Transverse colon (tissue), 4 donors: ENCODE measurements at regions not wholly inside any gene's neighbourhood (a gene's known extent, or its start where the extent isn't known, plus 50 kb on each side); places are given as distances from the start of the nearest gene placed in this dataset.
"Not testable (repeated sequence)": the region's sequence is repeated elsewhere in the genome, so short reads cannot be mapped to it uniquely, and the experiment has no call there.

ENCODE experiments used
- DNase-seq: peaks from one replicate; pipeline ENCODE4 v3.0.0-alpha.2; 2019
- H3K27ac ChIP-seq, 4 donors: fragments of 200-600 bp; sonication (generic); 2 replicates each; pipeline ENCODE4 v1.5.1; 2016 to 2018; ENCODE audit warnings: inconsistent platforms in 4 of 4
- H3K27me3 ChIP-seq: fragments of 200-600 bp; sonication (generic); 2 replicates; pipeline ENCODE4 v1.5.1; 2017; ENCODE audit warnings: inconsistent platforms
- H3K36me3 ChIP-seq, 4 donors: fragments of 200-600 bp; sonication (generic); 2 replicates each; pipeline ENCODE4 v1.5.1; 2017 to 2019; ENCODE audit warnings: inconsistent platforms in 4 of 4
- H3K4me1 ChIP-seq, 4 donors: fragments of 200-600 bp; sonication (generic); 2 replicates each; pipeline ENCODE4 v1.5.1; 2017 to 2020; ENCODE audit warnings: inconsistent platforms in 4 of 4
- H3K4me3 ChIP-seq, 4 donors: fragments of 200-600 bp; sonication (generic); 1 replicate in 1 of 4; 2 replicates in 3 of 4; pipeline versions ENCODE4 v1.5.1 to v1.6.1; 2017 to 2019; ENCODE audit warnings: inconsistent platforms in 4 of 4
- H3K9me3 ChIP-seq, 2 donors: fragments of 200-600 bp; sonication (generic); 2 replicates each; pipeline ENCODE4 v1.5.1; 2017 to 2019; ENCODE audit warnings: inconsistent platforms in 2 of 2
- CTCF ChIP-seq, 5 experiments: fragments of 200-600 bp in 3 of 5; fragments of 450-650 bp in 2 of 5; sonication (generic) in 3 of 5; IDR thresholded peaks; 1 replicate in 2 of 5; 2 replicates in 3 of 5; pipeline ENCODE4 v1.5.1; 2016 to 2017; ENCODE audit warnings: antibody characterized with exemption in 5 of 5, inconsistent platforms in 3 of 5, mild to moderate bottlenecking in 2 of 5, moderate library complexity in 1 of 5
- EP300 ChIP-seq: sonication (generic); formaldehyde crosslinking; IDR thresholded peaks from one replicate; pipeline ENCODE4 v1.6.1; 2017; ENCODE audit warnings: antibody characterized with exemption, low read depth
- POLR2A ChIP-seq: fragments of 450-650 bp; IDR thresholded peaks from one replicate; pipeline ENCODE4 v1.6.1; 2016; ENCODE audit warnings: antibody characterized with exemption, mild to moderate bottlenecking, moderate library complexity
- POLR2AphosphoS5 ChIP-seq, 3 donors: sonication (generic); formaldehyde crosslinking; IDR thresholded peaks; one replicate each; pipeline ENCODE4 v1.6.1; 2016; ENCODE audit warnings: antibody characterized with exemption in 3 of 3
- WGBS, 2 donors: methylation state at CpG; one replicate each; pipeline ENCODE4 v1.1.5; 2018; ENCODE audit warnings: low coverage in 1 of 2; 5-methylcytosine and 5-hydroxymethylcytosine counted together
- in situ Hi-C, 4 donors: fragments of 200-750 bp; cut with MboI; loops; one replicate each; pipeline versions ENCODE4 v1.15.0 to v1.15.1; 2017; ENCODE audit warnings: low sequenced_read_pairs in 3 of 4, low pct_ligation_motif_present in 1 of 4, low pct_unique_long_range_greater_than_20kb in 1 of 4
- intact Hi-C: fragments of 100-400 bp; cut with DNase I; formaldehyde crosslinking; loops from one replicate; pipeline ENCODE4 v1.15.1; 2023; ENCODE audit warnings: low total_unique reads

GRCh38 chr6:16042751-16043150 lies 86.1 kb upstream of the MYLIP start:
- in situ Hi-C loops, result no loop called here
- no peak overlapping the region for H3K4me3 ChIP-seq
- no peaks in the 10 kb centered on the region for H3K36me3 ChIP-seq
- no peak for DNase-seq
- no peak overlapping the region for H3K27ac ChIP-seq
- no peaks in the 10 kb centered on the region for H3K9me3 ChIP-seq
- WGBS, 2 donors, result 81 to 85% methylated on average over 3 of the region's 3 CpGs
- H3K27me3 ChIP-seq, result no peaks in the 10 kb centered on the region
- TF ChIP-seq EP300 (no peak), CTCF (IDR thresholded peaks at IDR 0.05) (no peak), POLR2A (no peak), POLR2AphosphoS5 (IDR thresholded peaks at IDR 0.05) (no peak)
- intact Hi-C loops, result loop anchor here (10.0 kb wide), 1 partner anchor 1568 kb away; no protein-coding TSS in a partner anchor
- no peaks in the 10 kb centered on the region for H3K4me1 ChIP-seq

GRCh38 chr6:16041327-16041726 lies 87.6 kb upstream of the MYLIP start:
- TF ChIP-seq CTCF (IDR thresholded peaks at IDR 0.05), result no peak
- no peak for TF ChIP-seq POLR2AphosphoS5 (IDR thresholded peaks at IDR 0.05)
- no peak for TF ChIP-seq POLR2A
- TF ChIP-seq EP300, result no peak
- Histone ChIP-seq H3K36me3 (no peaks in the 10 kb centered on the region), H3K9me3 (no peaks in the 10 kb centered on the region), H3K27me3 (no peaks in the 10 kb centered on the region), H3K27ac (no peak overlapping the region), H3K4me1 (no peaks in the 10 kb centered on the region), H3K4me3 (no peak overlapping the region)
- DNase-seq, result no peak
- intact Hi-C loops, result loop anchor here (10.0 kb wide), 1 partner anchor 1567 kb away; no protein-coding TSS in a partner anchor
- 68 to 74% methylated on average over 2 of the region's 2 CpGs for WGBS, 2 donors
- in situ Hi-C loops, result no loop called here

GRCh38 chr6:16040628-16040974 lies 88.3 kb upstream of the MYLIP start:
- Histone ChIP-seq H3K9me3 (no peaks in the 10 kb centered on the region), H3K4me3 (no peak overlapping the region), H3K4me1 (no peaks in the 10 kb centered on the region), H3K27me3 (no peaks in the 10 kb centered on the region), H3K36me3 (no peaks in the 10 kb centered on the region), H3K27ac (no peak overlapping the region)
- intact Hi-C loops (loop anchor here (10.0 kb wide), 1 partner anchor 1566 kb away; no protein-coding TSS in a partner anchor), in situ Hi-C loops (no loop called here)
- 93 to 100% methylated on average over 3 to 15 of the region's 15 CpGs for WGBS, 2 donors
- DNase-seq, result no peak
- no peak for TF ChIP-seq POLR2A
- no peak for TF ChIP-seq POLR2AphosphoS5 (IDR thresholded peaks at IDR 0.05)
- TF ChIP-seq EP300, result no peak
- no peak for TF ChIP-seq CTCF (IDR thresholded peaks at IDR 0.05)

- DNase-seq, H3K27ac ChIP-seq, H3K4me1 ChIP-seq, H3K27me3 ChIP-seq, H3K9me3 ChIP-seq, H3K4me3 ChIP-seq, H3K36me3 ChIP-seq, in situ Hi-C loops: not testable (repeated sequence)
- intact Hi-C loops, result loop anchor here (10.0 kb wide), 1 partner anchor 1565 kb away; no protein-coding TSS in a partner anchor
- WGBS, 2 donors, result 98% methylated on average over 16 of the region's 17 CpGs; no CpG with 5 or more reads in 1 of the 2 donors
Observed at GRCh38 chr6:16039892-16040627, 88.8 kb upstream of the MYLIP start.

- no peak for DNase-seq
- 54 to 63% methylated on average over 2 of the region's 2 CpGs for WGBS, 2 donors
- TF ChIP-seq POLR2AphosphoS5 (IDR thresholded peaks at IDR 0.05), result no peak
- no peak for TF ChIP-seq EP300
- TF ChIP-seq CTCF (IDR thresholded peaks at IDR 0.05), result no peak
- TF ChIP-seq POLR2A, result no peak
- Histone ChIP-seq H3K27ac (no peak overlapping the region), H3K4me1 (no peaks in the 10 kb centered on the region), H3K9me3 (no peaks in the 10 kb centered on the region), H3K27me3 (no peaks in the 10 kb centered on the region), H3K36me3 (no peaks in the 10 kb centered on the region), H3K4me3 (no peak overlapping the region)
- in situ Hi-C loops (no loop called here), intact Hi-C loops (no loop called here)
Observed at GRCh38 chr6:16038938-16039337, 89.9 kb upstream of the MYLIP start.
